ENCODE measurements at regions not wholly inside any gene's neighbourhood (a gene's known extent, or its start where the extent isn't known, plus 50 kb on each side); places are given as distances from the start of the nearest gene placed in this dataset.

DNA sequence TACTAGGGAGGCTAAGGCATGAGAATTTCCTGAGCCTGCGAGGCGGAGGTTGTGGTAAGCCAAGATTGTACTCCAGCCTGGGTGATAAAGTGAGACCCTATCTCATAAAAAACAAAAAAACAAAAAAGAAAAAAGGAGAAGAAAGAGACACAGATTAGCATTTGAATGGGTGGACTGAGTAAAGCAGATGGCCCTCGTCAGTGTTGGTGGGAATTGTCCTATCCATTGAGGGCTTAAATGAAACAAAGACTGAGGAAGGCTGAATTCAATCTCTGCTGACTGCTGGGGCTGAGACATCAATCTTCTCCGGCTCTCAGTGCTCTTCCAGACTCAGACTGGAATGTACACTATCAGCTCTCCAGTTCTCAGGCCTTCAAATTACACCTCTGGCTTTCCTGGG, 136.8 kb downstream of the SLC7A11 start:
- no peak for TF ChIP-seq CTCF (IDR thresholded peaks at IDR 0.05)
- TF ChIP-seq POLR2A (IDR thresholded peaks at IDR 0.05): no peak

All from testis (tissue), 2 donors.